Activated naive CD8-positive, alpha-beta T cell treated with anti-CD3 and anti-CD28 coated beads, Interleukin-2, amount 10 ng/mL, durations not matched to agents 7 days and 5 days (primary cell): ENCODE measurements at regions not wholly inside any gene's neighbourhood (a gene's known extent, or its start where the extent isn't known, plus 50 kb on each side); places are given as distances from the start of the nearest gene placed in this dataset.

Source experiments
- ATAC-seq: fragments of 150-1000 bp; cut with Tn5 transposase; one replicate; pipeline ENCODE4 v1.10.0; 2021; ENCODE audit warnings: low read depth, moderate library complexity
- POLR2A ChIA-PET: fragments of 350-600 bp; sonication (Branson Sonifier 250); formaldehyde crosslinking; loops from one replicate; lab custom pipeline; 2021; ENCODE audit warnings: antibody characterized with exemption; lab: Charles Lee
- DNase-seq: peaks from one replicate; pipeline ENCODE4 v3.0.0; 2021
- H3K27ac Mint-ChIP-seq: one replicate; pipeline ENCODE4 v1.8.0; 2022; ENCODE audit warnings: mild to moderate bottlenecking, mixed read lengths
- H3K27me3 Mint-ChIP-seq: one replicate; pipeline ENCODE4 v1.8.0; 2022; ENCODE audit warnings: mild to moderate bottlenecking, moderate library complexity, mixed read lengths
- H3K36me3 Mint-ChIP-seq: one replicate; pipeline ENCODE4 v1.8.0; 2021; ENCODE audit warnings: mild to moderate bottlenecking, mixed read lengths
- H3K4me1 Mint-ChIP-seq: one replicate; pipeline ENCODE4 v1.8.0; 2021; ENCODE audit warnings: mixed read lengths
- H3K4me3 Mint-ChIP-seq: one replicate; pipeline ENCODE4 v1.8.0; 2022; ENCODE audit warnings: mild to moderate bottlenecking, moderate library complexity, mixed read lengths
- H3K9me3 Mint-ChIP-seq: one replicate; pipeline ENCODE4 v1.8.0; 2021; ENCODE audit warnings: mixed read lengths

- no peak overlapping the region for H3K4me3 Mint-ChIP-seq
- DNase-seq (no peak), ATAC-seq (no peak)
- peaks cover 9% of the 10 kb centered on the region for H3K27me3 Mint-ChIP-seq
- H3K9me3 Mint-ChIP-seq, result no peaks in the 10 kb centered on the region
- peaks cover 5% of the 10 kb centered on the region for H3K4me1 Mint-ChIP-seq
- POLR2A ChIA-PET, result no interaction called here
- H3K27ac Mint-ChIP-seq, result no peak overlapping the region
- H3K36me3 Mint-ChIP-seq, result no peaks in the 10 kb centered on the region
These were observed 50.1 kb upstream of the JPH3 start for GRCh38 chr16:87552072-87552718.

- ATAC-seq (no peak), DNase-seq (no peak)
- Mint-ChIP-seq H3K4me1 (peaks cover 5% of the 10 kb centered on the region), H3K27ac (no peak overlapping the region), H3K36me3 (no peaks in the 10 kb centered on the region), H3K9me3 (peaks cover 2% of the 10 kb centered on the region), H3K27me3 (peaks cover 9% of the 10 kb centered on the region), H3K4me3 (no peak overlapping the region)
- POLR2A ChIA-PET, result no interaction called here
These were observed 50.8 kb upstream of the JPH3 start for GRCh38 chr16:87551487-87551886.

DNA sequence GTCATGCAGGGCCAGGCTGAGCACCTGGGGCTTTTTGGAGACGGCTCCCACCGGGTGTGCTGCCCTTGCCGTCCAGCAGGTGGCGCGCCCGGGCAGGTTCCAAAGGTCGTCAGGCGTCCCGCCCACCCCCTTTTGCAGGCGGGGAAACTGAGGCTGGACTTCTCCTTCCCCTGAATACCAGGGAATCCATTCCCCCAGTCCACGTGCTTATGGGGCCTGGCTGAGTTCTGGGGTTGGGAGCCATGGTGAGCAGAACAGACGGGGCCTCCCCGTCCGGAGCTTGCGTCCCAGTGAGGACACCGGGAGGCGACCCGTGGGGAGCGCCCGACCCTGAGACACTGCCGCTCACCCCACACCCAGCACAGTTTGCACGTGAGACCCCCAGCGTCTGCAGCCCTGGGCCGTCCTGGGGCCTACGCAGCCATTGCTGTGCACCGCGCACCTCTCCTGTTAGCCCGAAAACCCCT lies 51.8 kb upstream of the JPH3 start:
- POLR2A ChIA-PET, result no interaction called here
- H3K27ac Mint-ChIP-seq, result no peak overlapping the region

DNA sequence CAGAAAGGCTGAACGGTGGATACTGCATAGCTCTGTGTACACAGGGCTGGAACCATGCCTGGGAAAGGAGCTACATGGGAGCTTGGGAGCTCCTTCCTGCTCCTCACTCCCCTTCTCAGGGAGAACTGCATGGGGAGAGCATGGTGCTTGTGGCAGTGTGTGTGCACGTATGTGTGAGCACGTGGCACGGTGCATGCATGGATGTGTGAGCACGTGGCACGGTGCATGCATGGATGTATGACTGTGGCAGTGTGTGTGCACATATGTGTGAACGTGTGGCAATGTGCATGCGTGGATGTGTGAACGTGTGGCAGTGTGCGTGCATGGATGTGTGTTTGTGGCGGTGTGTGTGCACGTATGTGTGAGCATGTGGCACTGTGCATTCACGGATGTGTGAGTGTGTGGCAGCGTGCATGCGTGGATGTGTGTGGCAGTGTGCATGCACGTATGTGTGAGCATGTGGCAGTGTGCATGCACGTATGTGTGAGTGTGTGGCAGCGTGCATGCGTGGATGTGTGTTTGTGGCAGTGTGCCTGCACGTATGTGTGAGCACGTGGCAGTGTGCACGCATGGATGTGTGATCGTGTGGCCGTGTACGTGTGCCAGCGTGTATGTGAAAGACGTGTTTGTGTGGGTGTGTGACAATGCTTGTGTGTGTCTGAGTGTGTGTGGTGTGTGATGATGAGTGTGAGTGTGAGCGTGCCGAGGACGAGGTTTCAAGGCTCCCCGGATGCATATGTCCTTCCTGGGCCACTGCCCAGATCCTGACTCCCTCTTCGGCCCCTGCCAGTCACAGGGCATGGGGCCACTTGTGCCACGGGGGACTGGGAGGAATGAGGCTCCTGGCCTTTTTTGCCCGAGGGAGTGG lies 52.4 kb upstream of the JPH3 start:
- POLR2A ChIA-PET, result no interaction called here
- Mint-ChIP-seq H3K4me3 (no peak overlapping the region), H3K4me1 (peaks cover 5% of the 10 kb centered on the region)

More for the DNA sequence above, 51.8 kb upstream of the JPH3 start:
- H3K4me3 Mint-ChIP-seq, result no peak overlapping the region
- H3K4me1 Mint-ChIP-seq, result peaks cover 5% of the 10 kb centered on the region
- no peak for ATAC-seq
- peaks cover 6% of the 10 kb centered on the region for H3K9me3 Mint-ChIP-seq
- H3K27me3 Mint-ChIP-seq, result peaks cover 9% of the 10 kb centered on the region
- H3K36me3 Mint-ChIP-seq, result no peaks in the 10 kb centered on the region
- DNase-seq, result peak; percentile 77

GRCh38 chr16:87548046-87548445 lies 54.3 kb upstream of the JPH3 start:
- POLR2A ChIA-PET, result no interaction called here
- peaks cover 8% of the 10 kb centered on the region for H3K4me1 Mint-ChIP-seq
- peaks cover 7% of the 10 kb centered on the region for H3K9me3 Mint-ChIP-seq
- peaks cover 10% of the 10 kb centered on the region for H3K27me3 Mint-ChIP-seq
- no peak overlapping the region for H3K4me3 Mint-ChIP-seq
- ATAC-seq (no peak), DNase-seq (no peak)
- no peaks in the 10 kb centered on the region for H3K36me3 Mint-ChIP-seq
- H3K27ac Mint-ChIP-seq, result no peak overlapping the region

More for the DNA sequence above, 52.4 kb upstream of the JPH3 start:
- Mint-ChIP-seq H3K9me3 (peaks cover 7% of the 10 kb centered on the region), H3K27me3 (peaks cover 9% of the 10 kb centered on the region), H3K27ac (no peak overlapping the region), H3K36me3 (no peaks in the 10 kb centered on the region)
- no peak for ATAC-seq
- DNase-seq, result no peak

DNA sequence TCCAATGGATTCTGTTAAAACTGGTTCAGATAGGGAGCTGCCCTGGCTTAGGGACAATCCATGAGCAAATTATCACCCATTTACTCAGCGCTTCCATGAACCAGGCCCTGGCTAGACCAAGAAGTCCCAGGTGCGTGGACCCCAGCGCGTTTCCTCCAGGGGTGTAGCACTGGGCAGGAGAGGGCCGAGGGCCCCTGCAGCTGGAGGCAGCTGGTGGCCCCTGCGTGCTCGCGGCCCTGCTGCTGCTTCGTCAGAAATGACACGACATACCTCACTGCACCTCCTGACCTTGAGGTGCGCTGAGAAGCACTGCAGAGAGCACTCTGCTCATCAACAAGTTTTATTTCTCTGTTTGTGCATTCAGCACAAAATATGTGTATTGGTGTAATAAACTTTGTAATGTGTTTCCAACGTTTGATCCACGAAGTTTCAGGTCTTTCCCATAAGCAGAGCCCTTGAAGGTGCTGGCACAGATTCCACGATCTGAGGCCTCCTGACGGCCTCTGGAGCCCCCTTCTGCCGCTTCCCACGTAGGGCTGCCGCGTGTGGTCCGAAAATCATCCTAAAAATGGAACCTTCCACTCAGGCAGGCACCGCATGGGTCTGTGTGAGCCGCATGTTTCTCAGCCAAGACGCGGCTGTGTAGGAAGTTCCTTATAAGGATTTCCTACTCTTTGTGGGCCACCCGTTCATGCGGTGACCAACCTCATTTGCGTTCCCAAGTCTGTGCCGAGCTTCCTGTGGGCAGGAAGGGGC lies 50.8 kb upstream of the ZCCHC14 start:
- Mint-ChIP-seq H3K4me1 (peaks cover 3% of the 10 kb centered on the region), H3K4me3 (no peak overlapping the region), H3K36me3 (no peaks in the 10 kb centered on the region), H3K9me3 (peaks cover 7% of the 10 kb centered on the region), H3K27ac (no peak overlapping the region), H3K27me3 (peaks cover 29% of the 10 kb centered on the region)
- DNase-seq, result no peak
- no peak for ATAC-seq
- POLR2A ChIA-PET, result no interaction called here

DNA sequence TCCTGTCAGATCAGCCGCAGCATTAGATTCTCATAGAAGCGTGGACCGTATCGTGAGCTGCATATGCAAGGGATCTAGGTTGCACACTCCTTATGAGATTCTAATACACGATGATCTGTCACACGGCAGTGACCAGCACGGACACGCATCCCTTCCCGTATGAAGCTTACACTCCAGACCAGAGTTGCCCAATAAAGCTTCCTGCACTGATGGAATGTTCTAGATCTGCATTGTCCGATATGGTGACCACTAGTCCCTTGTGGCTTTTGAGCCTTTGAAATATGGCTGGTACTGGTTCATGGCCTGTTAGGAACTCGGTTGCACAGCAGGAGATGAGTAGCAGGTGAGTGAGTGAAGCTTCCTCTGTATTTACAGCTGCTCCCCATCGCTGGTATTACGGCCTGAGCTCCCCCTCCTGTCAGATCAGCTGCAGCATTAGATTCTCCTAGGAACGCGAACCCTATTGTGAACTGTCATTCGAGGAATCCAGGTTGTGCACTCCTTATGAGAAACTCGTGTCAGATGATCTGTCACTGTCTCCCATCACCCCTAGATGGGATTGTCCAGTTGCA lies 49.8 kb upstream of the ZCCHC14 start:
- POLR2A ChIA-PET, result no interaction called here
- H3K27me3 Mint-ChIP-seq, result peaks cover 34% of the 10 kb centered on the region
- no peaks in the 10 kb centered on the region for H3K36me3 Mint-ChIP-seq
- H3K4me3 Mint-ChIP-seq, result no peak overlapping the region
- no peak overlapping the region for H3K27ac Mint-ChIP-seq
- H3K9me3 Mint-ChIP-seq, result peaks cover 7% of the 10 kb centered on the region
- ATAC-seq (no peak), DNase-seq (no peak)
- H3K4me1 Mint-ChIP-seq, result peaks cover 3% of the 10 kb centered on the region
